Bronchial epithelial cell (primary cell): ENCODE measurements at regions not wholly inside any gene's neighbourhood (a gene's known extent, or its start where the extent isn't known, plus 50 kb on each side); places are given as distances from the start of the nearest gene placed in this dataset.

ENCODE experiments used
- DNase-seq: peaks from one replicate; pipeline ENCODE4 v3.0.0-alpha.2; 2010; ENCODE audit warnings: low read depth
- FAIRE-seq: peaks from 2 replicates; lab custom pipeline; 2011; peaks lifted over from hg19 to GRCh38; lab: Jason Lieb, UNC
- H3K27me3 ChIP-seq: 2 replicates; pipeline ENCODE4 v1.5.1; 2011; ENCODE audit warnings: low read length; ENCODE audit not compliant: control insufficient read depth, insufficient read depth
- H3K36me3 ChIP-seq: 2 replicates; pipeline ENCODE4 v1.5.1; 2011; ENCODE audit warnings: low read length; ENCODE audit not compliant: control insufficient read depth, insufficient read depth
- H3K4me3 ChIP-seq: 2 replicates; pipeline ENCODE4 v1.5.1; 2011; ENCODE audit warnings: mild to moderate bottlenecking, low read depth, low read length, control low read depth
- TF ChIP-seq, protein P1 (sequence below): IDR thresholded peaks from 2 replicates; pipeline ENCODE4 v1.5.1; 2011; ENCODE audit warnings: mild to moderate bottlenecking, moderate library complexity, low read length, control low read depth, inconsistent platforms; ENCODE audit not compliant: insufficient read depth, severe bottlenecking

DNA sequence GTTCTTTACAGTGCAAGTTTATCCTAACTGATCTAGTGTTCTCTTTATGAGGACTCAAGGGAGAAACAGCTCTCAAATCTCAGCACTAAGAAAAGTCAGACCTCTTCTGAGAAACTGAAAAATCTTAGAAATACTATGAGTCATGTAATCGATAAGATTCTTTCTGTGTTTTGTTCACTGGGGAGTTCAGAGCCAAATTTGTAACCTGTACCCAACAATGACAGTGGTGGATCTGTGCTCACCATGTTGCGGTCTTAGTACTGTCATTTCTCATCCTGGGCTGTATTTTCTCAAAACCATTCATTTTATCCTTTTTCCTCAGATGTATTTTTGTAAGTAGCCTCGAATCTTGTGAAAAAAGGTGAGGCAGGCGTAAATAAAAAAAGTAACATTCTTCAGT, 146.4 kb downstream of the ACER2 start:
- TF ChIP-seq, protein P1, sequence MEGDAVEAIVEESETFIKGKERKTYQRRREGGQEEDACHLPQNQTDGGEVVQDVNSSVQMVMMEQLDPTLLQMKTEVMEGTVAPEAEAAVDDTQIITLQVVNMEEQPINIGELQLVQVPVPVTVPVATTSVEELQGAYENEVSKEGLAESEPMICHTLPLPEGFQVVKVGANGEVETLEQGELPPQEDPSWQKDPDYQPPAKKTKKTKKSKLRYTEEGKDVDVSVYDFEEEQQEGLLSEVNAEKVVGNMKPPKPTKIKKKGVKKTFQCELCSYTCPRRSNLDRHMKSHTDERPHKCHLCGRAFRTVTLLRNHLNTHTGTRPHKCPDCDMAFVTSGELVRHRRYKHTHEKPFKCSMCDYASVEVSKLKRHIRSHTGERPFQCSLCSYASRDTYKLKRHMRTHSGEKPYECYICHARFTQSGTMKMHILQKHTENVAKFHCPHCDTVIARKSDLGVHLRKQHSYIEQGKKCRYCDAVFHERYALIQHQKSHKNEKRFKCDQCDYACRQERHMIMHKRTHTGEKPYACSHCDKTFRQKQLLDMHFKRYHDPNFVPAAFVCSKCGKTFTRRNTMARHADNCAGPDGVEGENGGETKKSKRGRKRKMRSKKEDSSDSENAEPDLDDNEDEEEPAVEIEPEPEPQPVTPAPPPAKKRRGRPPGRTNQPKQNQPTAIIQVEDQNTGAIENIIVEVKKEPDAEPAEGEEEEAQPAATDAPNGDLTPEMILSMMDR = no peak
- H3K4me3 ChIP-seq = no peak overlapping the region
- FAIRE-seq (no peak), DNase-seq (no peak)
- no peaks in the 10 kb centered on the region for H3K36me3 ChIP-seq
- no peaks in the 10 kb centered on the region for H3K27me3 ChIP-seq

DNA sequence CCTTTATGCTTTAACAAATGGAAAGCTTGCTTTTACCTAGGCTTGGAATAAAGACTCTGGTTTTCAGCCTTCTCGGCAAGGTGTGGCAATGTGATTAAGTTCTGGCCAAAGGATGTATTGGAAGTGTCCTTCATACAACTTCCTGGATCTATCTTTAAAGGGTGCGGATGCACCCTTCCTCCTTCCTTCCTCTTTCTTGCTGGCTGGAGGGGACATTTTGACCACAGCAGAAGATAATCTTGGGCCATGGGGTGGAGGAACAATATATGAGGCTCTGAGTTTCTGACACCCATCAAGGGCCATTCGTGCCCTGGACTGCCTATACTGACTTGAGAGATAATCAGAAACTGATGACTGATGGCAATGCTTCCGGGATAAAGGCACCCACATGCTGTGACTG, 145.7 kb downstream of the ACER2 start:
- TF ChIP-seq, protein P1 = no peak
- no peak for DNase-seq
- Histone ChIP-seq H3K4me3 (no peak overlapping the region), H3K36me3 (no peaks in the 10 kb centered on the region), H3K27me3 (no peaks in the 10 kb centered on the region)
- no peak for FAIRE-seq

DNA sequence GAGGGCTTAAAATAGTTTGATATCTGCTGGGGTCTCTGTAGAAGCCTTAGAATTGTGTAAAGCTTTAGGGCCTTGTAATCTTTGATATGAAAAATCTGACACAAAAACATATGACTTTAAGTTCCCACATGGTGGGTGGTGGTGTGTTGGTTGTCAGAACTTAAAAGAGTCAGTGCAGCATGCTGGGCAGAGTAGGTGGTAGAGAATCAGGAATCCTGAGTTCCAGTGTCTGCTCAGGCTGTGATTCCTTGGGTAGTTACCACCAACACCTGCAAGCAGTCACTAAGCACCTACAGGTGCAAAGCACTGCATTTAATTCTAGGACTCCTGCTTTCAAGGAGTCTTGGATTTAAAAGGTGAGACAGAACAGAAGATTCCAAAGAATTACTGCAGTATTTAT, 144.6 kb downstream of the ACER2 start:
- FAIRE-seq = no peak
- DNase-seq = no peak
- H3K36me3 ChIP-seq = no peaks in the 10 kb centered on the region
- H3K4me3 ChIP-seq = no peak overlapping the region
- TF ChIP-seq, protein P1 = no peak
- no peaks in the 10 kb centered on the region for H3K27me3 ChIP-seq

DNA sequence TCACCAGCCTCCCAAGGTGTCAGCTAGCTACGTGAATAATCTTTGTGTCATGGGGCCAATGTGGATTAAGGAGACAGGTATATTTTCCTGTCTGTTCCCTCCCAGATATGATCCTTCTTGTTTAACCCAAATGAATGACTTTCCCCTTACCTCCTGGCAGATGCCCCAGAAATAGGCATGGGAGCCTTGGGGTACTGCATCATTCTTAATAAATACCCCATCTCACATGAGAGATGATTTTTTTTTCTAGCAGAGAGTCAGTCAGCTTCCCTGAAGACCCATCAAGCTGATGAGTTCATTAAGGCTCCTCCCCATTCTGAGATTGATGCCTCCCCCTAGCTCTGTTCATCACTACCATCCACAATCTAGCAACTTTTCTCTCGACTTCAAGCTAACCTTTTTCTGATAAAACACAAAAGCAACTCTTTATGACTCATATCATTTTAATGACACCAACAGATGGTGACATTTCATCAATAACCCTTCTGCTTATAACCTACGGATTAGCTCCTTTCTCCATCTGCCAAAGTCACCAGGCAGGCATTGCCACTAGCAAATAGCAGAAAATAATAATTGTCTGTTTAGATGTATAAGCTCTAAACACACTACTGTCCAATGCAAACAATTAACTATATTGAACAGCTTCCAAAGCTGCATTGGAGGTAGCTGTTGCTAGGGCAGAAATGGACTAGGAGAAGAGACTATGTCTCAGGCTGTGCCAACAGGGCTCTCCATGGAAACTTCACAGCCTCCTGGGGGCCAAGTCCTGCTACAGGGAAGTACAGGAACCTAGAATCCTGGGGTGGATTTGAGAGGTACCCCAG, 143.7 kb downstream of the ACER2 start:
- DNase-seq = no peak
- H3K27me3 ChIP-seq = no peaks in the 10 kb centered on the region
- FAIRE-seq = no peak
- TF ChIP-seq, protein P1 = no peak
- no peaks in the 10 kb centered on the region for H3K36me3 ChIP-seq
- no peak overlapping the region for H3K4me3 ChIP-seq

DNA sequence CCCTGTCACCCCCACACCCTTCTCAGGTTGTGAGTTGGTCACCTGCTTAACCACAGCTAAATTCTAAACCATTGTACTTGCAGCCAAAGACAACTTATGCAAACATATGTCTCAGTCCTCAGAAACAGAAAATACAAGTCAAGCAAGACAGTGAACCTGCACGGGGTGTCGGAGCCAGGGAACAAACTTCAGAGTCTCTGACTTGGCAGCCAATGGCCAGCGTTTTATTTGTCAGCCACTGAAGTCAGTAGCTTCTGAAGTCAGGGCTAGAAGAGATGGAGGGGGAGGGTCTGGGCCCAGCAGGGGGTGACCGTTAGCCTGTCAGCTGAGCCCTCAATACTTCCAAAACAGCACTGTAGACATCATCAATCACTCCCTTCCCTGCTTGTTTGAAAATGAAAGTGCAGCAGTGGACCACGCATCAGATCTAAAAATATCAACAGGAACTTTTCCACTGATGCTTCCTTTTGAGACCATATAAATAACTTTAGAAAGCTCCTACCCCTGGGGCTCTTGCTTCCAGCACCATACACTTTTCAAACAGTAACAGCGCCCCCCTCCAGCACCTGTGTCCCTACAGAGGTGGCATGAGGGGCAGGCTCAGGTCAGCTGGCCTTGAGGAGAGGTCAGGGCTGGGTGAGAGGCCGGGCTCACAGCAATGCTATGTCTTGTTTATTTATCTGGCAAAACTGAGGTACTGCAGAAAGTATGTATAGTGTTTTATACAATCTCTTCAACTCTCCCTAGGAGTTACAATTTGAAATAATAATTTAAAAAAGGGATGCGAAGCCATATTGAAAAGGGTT, 142.5 kb downstream of the ACER2 start:
- Histone ChIP-seq H3K4me3 (no peak overlapping the region), H3K36me3 (no peaks in the 10 kb centered on the region), H3K27me3 (no peaks in the 10 kb centered on the region)
- FAIRE-seq = no peak
- TF ChIP-seq, protein P1 = no peak
- DNase-seq = no peak
